Neuronal stem cell (in vitro differentiated cells): ENCODE measurements at regions not wholly inside any gene's neighbourhood (a gene's known extent, or its start where the extent isn't known, plus 50 kb on each side); places are given as distances from the start of the nearest gene placed in this dataset.
"Not testable (repeated sequence)": the region's sequence is repeated elsewhere in the genome, so short reads cannot be mapped to it uniquely, and the experiment has no call there.

ENCODE experiments used
- DNase-seq: peaks from one replicate; pipeline ENCODE4 v3.0.0-alpha.2; 2013; ENCODE audit warnings: low spot score
- H2AFZ ChIP-seq: one replicate; pipeline ENCODE4 v1.6.1; 2013; ENCODE audit warnings: mild to moderate bottlenecking, low read length, inconsistent platforms
- H2AK5ac ChIP-seq: 2 replicates; pipeline ENCODE4 v1.6.1; 2013; ENCODE audit warnings: low read depth, mild to moderate bottlenecking, inconsistent platforms, low read length, moderate library complexity, mixed read lengths
- H2BK120ac ChIP-seq: 2 replicates; pipeline ENCODE4 v1.6.1; 2013; ENCODE audit warnings: low read depth, mild to moderate bottlenecking, inconsistent platforms, low read length, moderate library complexity, mixed read lengths
- H2BK12ac ChIP-seq: one replicate; pipeline ENCODE4 v1.6.1; 2013; ENCODE audit warnings: low read length, inconsistent platforms
- H2BK15ac ChIP-seq: 2 replicates; pipeline ENCODE4 v1.6.1; 2013; ENCODE audit warnings: mild to moderate bottlenecking, low read length, inconsistent platforms, mixed read lengths
- H2BK5ac ChIP-seq: one replicate; pipeline ENCODE4 v1.6.1; 2013; ENCODE audit warnings: inconsistent platforms, mild to moderate bottlenecking, low read length, moderate library complexity
- H3K14ac ChIP-seq: one replicate; pipeline ENCODE4 v1.6.1; 2013; ENCODE audit warnings: low read length, inconsistent platforms
- H3K18ac ChIP-seq: 2 replicates; pipeline ENCODE4 v1.6.1; 2013; ENCODE audit warnings: low read length, inconsistent platforms
- H3K23ac ChIP-seq: 2 replicates; pipeline ENCODE4 v1.6.1; 2013; ENCODE audit warnings: low read depth, mild to moderate bottlenecking, mixed read lengths, low read length, inconsistent platforms; ENCODE audit not compliant: poor library complexity
- H3K27ac ChIP-seq: replicated peaks from 3 replicates; pipeline ENCODE4 v1.5.1; 2013; ENCODE audit warnings: low read length, inconsistent platforms
- H3K27me3 ChIP-seq, 3 experiments: 2 replicates each; pipeline ENCODE4 v1.6.1; 2013; ENCODE audit warnings: low read length in 3 of 3, mild to moderate bottlenecking in 2 of 3, inconsistent platforms in 1 of 3, low read depth in 1 of 3, mixed read lengths in 1 of 3, moderate library complexity in 1 of 3; ENCODE audit not compliant: control insufficient read depth in 3 of 3, insufficient read depth in 3 of 3
- H3K36me3 ChIP-seq, 2 donors: replicated peaks in 1 of 2; 2 replicates each; pipeline ENCODE4 v1.6.1; 2013; ENCODE audit warnings: low read length in 2 of 2; ENCODE audit not compliant: control insufficient read depth in 2 of 2, insufficient read depth in 2 of 2
- H3K4ac ChIP-seq: 2 replicates; pipeline ENCODE4 v1.6.1; 2013; ENCODE audit warnings: inconsistent platforms, mild to moderate bottlenecking, low read length, moderate library complexity
- H3K4me1 ChIP-seq, 2 donors: 1 replicate in 1 of 2; 2 replicates in 1 of 2; pipeline ENCODE4 v1.6.1; 2013; ENCODE audit warnings: low read length in 2 of 2, low read depth in 1 of 2; ENCODE audit not compliant: control insufficient read depth in 2 of 2, insufficient read depth in 1 of 2
- H3K4me2 ChIP-seq: one replicate; pipeline ENCODE4 v1.6.1; 2013; ENCODE audit warnings: mild to moderate bottlenecking, low read length, inconsistent platforms; ENCODE audit not compliant: insufficient read depth, poor library complexity, severe bottlenecking
- H3K4me3 ChIP-seq, 2 donors: 2 replicates each; pipeline ENCODE4 v1.5.1; 2013; ENCODE audit warnings: low read length in 2 of 2, mild to moderate bottlenecking in 2 of 2, inconsistent platforms in 1 of 2, moderate library complexity in 1 of 2
- H3K79me1 ChIP-seq: one replicate; pipeline ENCODE4 v1.6.1; 2013; ENCODE audit warnings: low read depth, mild to moderate bottlenecking, inconsistent platforms, low read length, moderate library complexity
- H3K9ac ChIP-seq: one replicate; pipeline ENCODE4 v1.6.1; 2013; ENCODE audit warnings: mild to moderate bottlenecking, low read depth, low read length, inconsistent platforms; ENCODE audit not compliant: poor library complexity
- H3K9me3 ChIP-seq, 2 donors: replicated peaks in 1 of 2; 2 replicates each; pipeline versions ENCODE3 to v1.6.1; 2013; ENCODE audit warnings: low read length in 2 of 2, mild to moderate bottlenecking in 2 of 2, inconsistent platforms in 1 of 2, low read depth in 1 of 2, mixed read lengths in 1 of 2, moderate library complexity in 1 of 2; ENCODE audit not compliant: control insufficient read depth in 2 of 2, insufficient read depth in 1 of 2
- H4K8ac ChIP-seq: one replicate; pipeline ENCODE4 v1.6.1; 2013; ENCODE audit warnings: low read depth, mild to moderate bottlenecking, inconsistent platforms, low read length, moderate library complexity
- H4K91ac ChIP-seq: one replicate; pipeline ENCODE4 v1.6.1; 2013; ENCODE audit warnings: low read length, low read depth, mild to moderate bottlenecking, inconsistent platforms; ENCODE audit not compliant: poor library complexity
- WGBS, 2 donors: extraction: QIAGEN DNeasy Blood & Tissue Kit; methylation state at CpG; one replicate each; pipeline ENCODE4 v1.1.7; 2013; ENCODE audit warnings: missing lambda C conversion rate in 2 of 2, mixed read lengths in 1 of 2; ENCODE audit not compliant: insufficient read length in 2 of 2, insufficient replicate concordance in 1 of 2; ENCODE audit errors: extremely low coverage in 2 of 2; 5-methylcytosine and 5-hydroxymethylcytosine counted together

- Histone ChIP-seq H3K9me3 (no peaks in the 10 kb centered on the region), H3K4me1 (peaks cover 0 to 2% of the 10 kb centered on the region in 2 donors), H3K4me2 (no peak overlapping the region), H2BK12ac (no peak overlapping the region), H4K91ac (no peak overlapping the region), H2AK5ac (no peak overlapping the region), H3K23ac (no peak overlapping the region), H4K8ac (no peak overlapping the region), H2BK120ac (no peak overlapping the region), H3K27ac (no peak overlapping the region), H3K4ac (no peak overlapping the region), H3K18ac (no peak overlapping the region), H2BK5ac (no peak overlapping the region), H2AFZ (no peak overlapping the region), H3K14ac (no peak overlapping the region), H3K79me1 (no peaks in the 10 kb centered on the region), H3K9ac (no peak overlapping the region), H3K36me3 (no peaks in the 10 kb centered on the region), H2BK15ac (no peak overlapping the region), H3K4me3 (no peak overlapping the region), H3K27me3 (peaks cover 0 to 5% (median 0%) of the 10 kb centered on the region in 3 experiments)
- DNase-seq = no peak
- no CpG with 5 or more reads among the region's 4 CpGs for WGBS, 2 donors
These were observed 111.5 kb upstream of the HAND1 start for GRCh38 chr5:154589511-154589910.

DNA sequence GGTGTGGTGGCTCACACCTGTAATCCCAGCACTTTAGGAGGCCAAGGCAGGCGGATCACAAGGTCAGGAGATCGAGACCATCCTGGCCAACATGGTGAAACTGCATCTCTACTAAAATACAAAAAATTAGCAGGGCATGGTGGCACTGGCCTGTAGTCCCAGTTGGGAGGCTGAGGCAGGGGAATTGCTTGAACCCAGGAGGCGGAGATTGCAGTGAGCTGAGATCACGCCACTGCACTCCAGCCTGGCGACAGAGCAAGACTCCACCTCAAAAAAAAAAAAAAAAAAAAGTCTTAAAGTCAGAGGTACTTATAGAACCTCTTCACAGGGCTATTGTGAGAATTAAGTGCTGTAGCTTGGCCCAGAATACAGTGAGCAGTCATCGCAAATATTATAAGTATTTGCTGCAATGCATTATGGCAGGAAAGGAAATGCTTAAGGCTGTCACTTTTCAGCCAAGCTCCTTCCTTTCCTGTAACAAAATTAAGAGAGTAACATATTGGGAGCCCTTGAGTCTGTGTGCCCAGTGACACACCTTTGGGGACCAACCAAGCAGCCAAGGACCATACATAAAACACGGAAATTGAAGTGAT, 110.9 kb upstream of the HAND1 start:
- not testable (repeated sequence) for H2AK5ac ChIP-seq, H4K91ac ChIP-seq, H2BK120ac ChIP-seq, H3K79me1 ChIP-seq, H2AFZ ChIP-seq, H2BK5ac ChIP-seq, H3K4me2 ChIP-seq, H3K14ac ChIP-seq, H3K23ac ChIP-seq, H4K8ac ChIP-seq, H3K4ac ChIP-seq, H2BK12ac ChIP-seq, H3K4me1 ChIP-seq, H3K18ac ChIP-seq, H3K36me3 ChIP-seq, H3K27ac ChIP-seq, H3K4me3 ChIP-seq, DNase-seq, H3K9me3 ChIP-seq, H3K9ac ChIP-seq, H2BK15ac ChIP-seq
- WGBS, 2 donors = no CpG with 5 or more reads among the region's 7 CpGs
- peaks cover 0 to 10% (median 0%) of the 10 kb centered on the region in 3 experiments for H3K27me3 ChIP-seq

- Histone ChIP-seq H3K9ac (no peak overlapping the region), H2BK15ac (no peak overlapping the region), H3K36me3 (no peaks in the 10 kb centered on the region), H2BK120ac (no peak overlapping the region), H3K27me3 (peaks cover 0 to 13% (median 0%) of the 10 kb centered on the region in 3 experiments), H3K79me1 (no peaks in the 10 kb centered on the region), H2BK5ac (no peak overlapping the region), H2AFZ (no peak overlapping the region), H2BK12ac (no peak overlapping the region), H2AK5ac (no peak overlapping the region), H3K4me2 (no peak overlapping the region), H3K14ac (no peak overlapping the region), H3K9me3 (no peaks in the 10 kb centered on the region), H3K4ac (no peak overlapping the region), H3K4me3 (no peak overlapping the region), H3K18ac (no peak overlapping the region), H4K8ac (no peak overlapping the region), H3K23ac (no peak overlapping the region), H3K27ac (no peak overlapping the region), H3K4me1 (peaks cover 0 to 2% of the 10 kb centered on the region in 2 donors), H4K91ac (no peak overlapping the region)
- DNase-seq = no peak
- WGBS, 2 donors = no CpG with 5 or more reads among the region's 13 CpGs
These were observed 110.2 kb upstream of the HAND1 start for GRCh38 chr5:154588091-154588774.

DNA sequence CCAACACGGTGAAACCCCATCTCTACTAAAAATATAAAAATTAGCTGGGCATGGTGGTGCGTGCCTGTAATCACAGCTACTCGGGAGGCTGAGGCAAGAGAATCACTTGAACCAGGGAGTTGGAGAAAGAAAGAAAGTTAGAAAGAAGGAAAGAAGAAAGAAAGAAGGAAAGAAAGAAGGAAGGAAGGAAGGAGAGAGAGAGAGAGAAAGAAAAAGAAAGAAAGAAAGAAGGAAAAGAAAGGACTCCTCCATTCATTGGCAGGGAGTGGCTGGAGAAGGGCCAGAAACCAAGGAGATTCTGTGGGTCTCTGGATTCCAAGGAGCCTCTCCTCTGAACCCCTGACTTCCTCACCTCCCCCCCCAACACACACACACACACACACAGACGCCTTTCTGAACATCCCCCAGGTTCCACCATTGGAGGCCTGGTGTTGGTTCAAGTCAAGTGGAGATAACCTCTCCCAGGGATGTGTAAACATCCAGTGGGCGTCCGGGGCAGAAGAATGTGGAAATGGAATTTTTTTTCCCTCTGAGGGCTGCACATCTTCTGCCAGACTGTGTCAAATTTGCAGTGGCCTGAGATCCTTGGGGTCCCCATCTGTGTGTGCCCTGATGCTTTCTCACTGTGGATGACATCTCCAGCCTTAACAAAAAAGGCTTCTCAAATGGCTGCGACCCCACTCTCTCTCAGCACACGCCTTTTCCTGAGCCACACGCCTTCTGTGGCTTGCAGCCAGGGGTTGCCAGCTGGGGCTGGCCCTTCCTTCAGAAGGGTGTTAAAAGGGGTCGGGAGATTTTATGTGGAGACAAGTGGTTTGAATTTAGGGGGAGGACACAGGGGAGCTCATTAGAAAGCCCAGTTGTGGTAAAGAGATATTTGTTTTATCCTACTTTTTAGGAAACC, 109.3 kb upstream of the HAND1 start:
- peak overlapping the region; percentile 14 for H3K14ac ChIP-seq
- peaks cover 0 to 13% (median 0%) of the 10 kb centered on the region in 3 experiments for H3K27me3 ChIP-seq
- H2BK120ac ChIP-seq = no peak overlapping the region
- H3K9me3 ChIP-seq = no peaks in the 10 kb centered on the region
- H2AK5ac ChIP-seq = peak overlapping the region; percentile 62
- H4K8ac ChIP-seq = no peak overlapping the region
- H3K23ac ChIP-seq = no peak overlapping the region
- no peak overlapping the region for H3K4me2 ChIP-seq
- no peak for DNase-seq
- no peak overlapping the region for H3K9ac ChIP-seq
- no peaks in the 10 kb centered on the region for H3K79me1 ChIP-seq
- H3K36me3 ChIP-seq = no peaks in the 10 kb centered on the region
- H3K4me3 ChIP-seq = no peak overlapping the region
- H3K4ac ChIP-seq = no peak overlapping the region
- H2BK12ac ChIP-seq = no peak overlapping the region
- no peak overlapping the region for H2BK5ac ChIP-seq
- no peak overlapping the region for H2AFZ ChIP-seq
- no peak overlapping the region for H3K18ac ChIP-seq
- no peak overlapping the region for H3K27ac ChIP-seq
- H3K4me1 ChIP-seq = peaks cover 0 to 2% of the 10 kb centered on the region in 2 donors
- no peak overlapping the region for H2BK15ac ChIP-seq
- WGBS, 2 donors = no CpG with 5 or more reads among the region's 10 CpGs
- H4K91ac ChIP-seq = no peak overlapping the region
